ENCODE measurements at regions not wholly inside any gene's neighbourhood (a gene's known extent, or its start where the extent isn't known, plus 50 kb on each side); places are given as distances from the start of the nearest gene placed in this dataset.

DNA sequence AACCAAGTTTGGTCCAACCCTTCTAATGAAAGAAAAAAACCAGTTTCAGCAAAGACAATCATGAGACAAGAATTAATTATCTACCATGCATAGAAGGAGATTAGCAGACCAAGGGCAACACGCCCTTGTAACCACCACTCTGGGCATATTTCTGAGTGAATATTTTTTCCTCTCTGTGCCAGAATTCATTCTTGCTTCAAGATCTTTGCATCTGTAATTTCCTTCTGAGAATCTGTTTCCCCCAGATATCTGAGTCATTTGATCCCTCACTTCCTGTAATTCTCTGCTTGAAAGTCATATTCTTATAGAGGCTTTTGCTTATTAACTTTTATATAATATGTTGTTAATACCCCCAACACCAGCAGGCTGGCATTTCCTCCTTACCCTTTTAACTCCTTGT is 243.7 kb downstream of the SLC16A7 start:
- no peak for DNase-seq

DNA sequence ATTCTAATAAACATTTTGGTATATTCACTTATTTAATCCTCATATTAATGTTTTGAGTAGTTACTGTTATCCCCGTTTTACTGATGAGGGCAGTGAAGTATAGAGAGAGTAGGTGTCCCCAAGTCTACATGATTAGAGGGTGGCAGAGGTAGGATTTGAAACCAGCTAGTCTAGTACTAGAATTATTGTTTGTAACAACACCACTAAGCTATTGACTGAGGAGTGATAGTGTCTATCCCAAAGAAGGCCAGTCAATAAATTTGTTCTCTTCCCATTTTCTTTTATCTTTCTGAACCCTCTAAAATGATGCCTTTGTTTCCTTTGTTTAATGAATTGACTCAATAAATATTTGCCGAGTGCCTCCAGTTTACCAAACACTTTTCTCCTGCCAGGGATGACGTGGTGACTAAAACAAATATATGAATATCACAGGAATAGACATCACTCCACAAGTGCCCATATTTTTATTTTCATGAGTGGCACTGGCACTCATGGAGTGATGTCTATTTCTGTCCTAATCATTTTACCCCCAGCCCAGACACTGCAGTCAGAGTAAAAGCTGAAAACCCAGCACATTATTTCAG is 247.5 kb downstream of the SLC16A7 start:
- no peak for DNase-seq

DNA sequence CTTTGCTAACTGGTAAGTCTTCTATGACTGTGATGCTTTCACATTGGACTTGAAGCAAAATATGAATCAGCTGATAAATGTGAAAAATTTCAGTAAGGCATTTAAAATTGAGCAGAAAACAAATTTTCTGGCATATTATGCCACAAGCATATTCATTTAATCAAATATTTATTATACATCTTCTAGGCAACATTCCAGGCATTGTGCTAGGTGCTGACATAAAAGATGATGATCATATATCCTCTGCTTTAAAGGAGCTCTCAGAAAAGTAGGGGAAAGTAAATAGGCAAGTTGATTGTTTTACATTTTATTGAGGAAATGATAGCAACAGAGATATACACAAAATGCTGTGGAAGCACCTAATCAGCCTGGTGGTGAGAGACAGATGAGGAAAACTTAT is 248.9 kb downstream of the SLC16A7 start:
- no peak for DNase-seq

DNA sequence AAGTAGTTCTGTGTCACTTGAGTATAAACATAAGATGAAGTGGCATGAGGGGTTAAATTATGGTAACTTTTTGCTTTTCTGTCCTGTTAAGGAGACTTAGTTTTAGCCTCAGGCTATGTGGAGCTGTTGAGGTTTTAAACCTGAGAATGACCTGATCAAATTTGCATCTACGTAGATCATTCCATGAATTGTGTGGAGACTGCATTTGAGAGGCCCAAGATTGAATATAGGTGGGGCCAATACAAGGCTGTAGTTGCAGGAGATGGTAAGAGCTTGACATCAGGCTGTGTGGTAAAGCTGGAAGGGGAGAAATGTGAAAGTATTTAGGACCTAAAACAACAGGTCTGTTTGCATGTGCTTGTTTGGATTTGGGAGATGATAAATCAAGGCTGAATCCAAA is 249.5 kb downstream of the SLC16A7 start:
- DNase-seq = no peak

DNA sequence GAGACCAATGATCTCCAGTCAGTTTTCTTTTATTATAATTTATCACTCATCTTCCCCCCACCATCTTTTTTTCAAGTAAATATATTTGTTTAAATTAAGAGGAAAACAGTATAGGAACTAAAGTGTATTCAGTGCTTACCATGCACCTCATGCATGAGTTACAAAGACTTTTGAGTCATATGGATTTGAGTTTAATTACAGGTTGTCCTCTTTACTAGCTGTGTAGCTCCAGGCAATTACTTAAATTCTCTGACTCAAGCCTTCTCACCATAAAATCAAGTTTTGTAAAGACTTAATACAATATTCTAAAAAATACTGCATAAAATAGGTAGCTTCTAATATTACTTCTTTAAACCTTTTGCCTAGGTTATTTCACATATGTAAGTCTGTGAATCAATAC is 251.3 kb downstream of the SLC16A7 start:
- DNase-seq = no peak

DNA sequence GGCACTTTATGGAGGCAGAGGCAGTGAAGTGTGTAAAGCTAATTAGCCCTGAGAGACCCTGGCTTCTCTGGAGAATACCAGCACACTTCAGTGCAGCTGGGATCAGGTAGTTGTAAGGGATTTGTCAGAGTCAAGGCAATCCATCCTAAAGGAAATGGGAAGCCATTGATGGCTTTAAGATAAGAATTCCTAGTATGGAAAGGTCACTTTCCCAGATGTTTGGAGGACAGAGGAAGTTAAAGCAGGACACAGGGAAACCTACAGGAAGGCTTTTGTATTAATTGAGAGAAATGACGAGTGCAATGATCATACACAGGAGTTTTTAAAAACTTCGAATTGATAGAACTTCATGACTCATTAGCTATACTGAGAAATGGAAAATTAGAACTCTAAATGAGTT is 254.4 kb downstream of the SLC16A7 start:
- DNase-seq = no peak

DNA sequence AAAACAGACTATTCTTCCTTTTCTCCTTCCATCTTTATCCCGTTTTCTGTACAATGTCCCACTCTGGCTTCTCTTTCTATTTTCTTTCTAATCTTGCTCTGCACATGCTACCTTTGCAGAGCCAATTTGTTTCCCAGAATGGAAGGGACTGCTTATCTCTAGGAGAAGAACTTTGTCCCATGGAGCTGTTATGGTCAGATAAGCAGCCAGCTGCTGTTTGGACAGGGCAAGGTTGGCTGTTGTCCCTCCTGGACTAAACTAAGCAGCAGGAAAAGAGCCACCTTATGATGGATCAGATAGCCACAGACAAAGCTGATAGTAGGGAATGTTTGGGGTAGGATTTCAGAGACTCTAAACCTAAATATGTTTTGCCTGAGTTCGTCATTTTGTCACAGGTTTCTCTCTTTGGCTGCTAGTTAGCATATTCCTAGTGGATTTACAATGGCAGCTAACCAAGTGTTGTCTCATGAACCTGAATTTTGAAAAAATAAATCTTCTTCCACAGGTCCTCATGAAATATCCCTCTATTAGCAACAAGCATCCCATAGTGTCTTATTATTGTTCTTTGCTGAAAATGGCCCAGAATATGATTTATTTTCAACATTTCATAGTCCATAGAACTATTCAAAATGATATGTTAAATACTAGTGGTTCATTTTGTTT is 262.8 kb downstream of the SLC16A7 start:
- no peak for DNase-seq

DNA sequence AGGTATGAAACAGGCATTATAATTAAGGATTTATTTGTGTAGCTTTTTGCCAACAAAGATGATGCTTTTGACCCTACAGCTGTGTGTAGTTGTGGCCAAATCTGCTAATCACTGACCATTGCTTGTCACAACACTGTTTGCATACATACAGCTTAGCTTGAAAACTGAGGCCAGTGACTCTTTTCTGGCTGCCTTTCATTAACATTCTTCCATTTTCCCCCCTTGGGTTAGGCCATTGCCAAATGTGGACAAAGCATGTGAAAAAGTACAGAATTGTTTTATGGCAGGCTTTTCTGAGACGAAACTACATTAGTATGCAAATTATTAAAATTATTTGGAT is 263.3 kb downstream of the SLC16A7 start:
- DNase-seq = no peak

DNA sequence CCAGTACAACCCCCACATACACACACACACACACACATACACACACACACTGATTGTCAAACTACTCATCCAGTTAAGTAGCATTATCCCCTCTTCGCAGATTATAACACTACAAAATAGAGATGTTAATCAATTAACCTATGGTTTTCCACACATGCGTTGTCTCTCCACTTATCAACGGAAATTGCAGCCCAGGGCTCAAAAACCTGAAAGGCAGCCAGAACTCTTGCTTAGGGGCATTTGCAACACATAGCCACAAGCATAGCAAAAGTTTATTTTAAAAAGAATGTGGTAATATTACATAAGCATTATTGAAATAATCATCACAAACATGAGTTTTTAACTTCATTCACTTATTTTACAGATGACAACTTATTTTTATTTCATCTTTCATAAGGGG is 265.8 kb downstream of the SLC16A7 start:
- DNase-seq = no peak

DNA sequence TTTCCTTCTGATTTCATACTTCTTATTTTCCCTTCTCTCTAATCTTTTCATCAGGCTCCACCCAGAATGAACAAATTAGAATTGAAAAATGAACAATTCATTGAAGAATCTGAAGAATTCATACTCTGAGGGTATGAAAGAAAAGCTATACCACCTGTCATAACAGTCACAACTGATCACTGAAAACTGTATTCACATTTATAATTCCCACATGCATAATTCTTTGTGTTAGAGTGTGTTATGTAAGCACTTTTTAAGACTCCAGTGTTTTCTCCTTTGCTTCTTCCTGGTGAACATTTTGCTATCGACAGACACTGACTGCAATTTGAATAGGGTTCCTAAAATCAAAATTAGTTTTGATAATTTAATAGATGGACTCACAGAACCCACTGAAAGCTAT is 271.2 kb downstream of the SLC16A7 start:
- DNase-seq = no peak

DNA sequence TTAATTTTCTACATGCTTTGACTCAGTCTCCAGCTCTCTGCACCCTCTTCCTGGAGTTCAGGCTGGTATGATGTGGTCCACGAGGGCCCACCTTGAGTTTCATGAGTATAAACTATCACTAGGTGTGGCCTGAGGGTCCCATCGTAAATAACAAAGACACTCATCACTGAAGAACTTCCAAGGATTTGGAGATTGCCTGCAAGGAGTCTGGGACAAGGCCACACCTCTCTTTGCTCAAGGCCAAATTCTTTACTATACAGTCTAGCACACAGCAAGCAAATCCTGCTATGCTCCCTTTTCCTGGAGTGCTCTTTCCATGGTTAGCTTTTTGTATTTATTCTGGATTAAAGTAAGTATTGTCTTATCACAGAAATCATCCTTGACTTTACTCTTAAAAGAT is 271.9 kb downstream of the SLC16A7 start:
- no peak for DNase-seq

DNA sequence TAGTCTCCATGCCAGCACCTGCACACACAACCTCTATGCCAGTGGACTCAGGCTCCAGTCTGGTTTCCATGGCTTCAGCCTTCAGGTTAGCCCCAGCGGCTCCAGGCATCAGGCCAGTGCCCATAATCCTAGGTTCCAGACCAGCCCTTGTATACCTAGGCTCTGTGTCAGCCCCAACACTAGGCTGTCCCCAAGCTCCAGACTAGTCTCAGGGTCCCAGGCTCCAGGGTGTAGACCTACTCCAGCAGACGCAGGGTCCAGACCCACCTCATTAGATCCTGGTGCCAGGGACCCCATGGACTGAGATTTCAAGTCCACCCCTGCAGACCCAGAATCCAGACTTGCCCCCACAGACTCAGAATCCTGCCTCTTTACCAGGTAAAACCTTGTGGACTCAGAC is 275.9 kb downstream of the SLC16A7 start:
- no peak for DNase-seq

DNA sequence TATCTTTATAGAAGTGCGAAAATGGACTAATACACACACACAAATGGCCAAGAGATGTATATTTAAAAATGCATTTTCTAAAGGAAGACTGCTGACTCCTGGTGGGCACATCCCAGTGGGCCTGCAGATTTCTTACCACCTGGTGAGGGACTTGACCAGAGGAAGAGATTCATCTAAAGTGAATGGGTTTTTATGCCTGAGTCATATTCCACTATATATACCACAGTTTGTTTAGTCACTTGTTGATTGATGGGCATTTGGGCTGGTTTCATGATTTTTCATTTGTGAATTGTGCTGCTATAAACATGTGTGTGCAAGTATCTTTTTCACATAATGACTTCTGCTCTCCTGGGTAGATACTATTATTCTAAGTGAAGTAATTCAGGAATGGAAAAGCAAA is 277.3 kb downstream of the SLC16A7 start:
- DNase-seq = no peak

DNA sequence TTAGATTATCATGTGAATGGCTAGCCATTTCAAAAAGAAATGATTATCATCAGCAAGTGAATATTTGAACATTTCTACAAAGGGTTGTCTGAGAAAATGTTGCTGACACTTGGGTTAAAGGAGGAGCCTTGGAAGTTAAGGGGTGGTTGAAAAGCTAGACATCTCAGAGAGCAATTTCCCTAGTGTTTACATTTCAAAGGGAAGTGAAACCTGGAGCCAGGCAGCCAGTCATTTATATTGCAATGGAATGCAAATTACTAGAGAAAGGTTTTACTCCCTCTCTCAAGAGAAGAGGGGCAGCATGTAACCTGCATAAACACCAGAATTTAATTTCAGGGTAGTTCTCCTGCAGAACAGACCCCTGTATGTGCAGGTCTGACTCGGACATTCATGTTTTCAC is 279.0 kb downstream of the SLC16A7 start:
- no peak for DNase-seq

DNA sequence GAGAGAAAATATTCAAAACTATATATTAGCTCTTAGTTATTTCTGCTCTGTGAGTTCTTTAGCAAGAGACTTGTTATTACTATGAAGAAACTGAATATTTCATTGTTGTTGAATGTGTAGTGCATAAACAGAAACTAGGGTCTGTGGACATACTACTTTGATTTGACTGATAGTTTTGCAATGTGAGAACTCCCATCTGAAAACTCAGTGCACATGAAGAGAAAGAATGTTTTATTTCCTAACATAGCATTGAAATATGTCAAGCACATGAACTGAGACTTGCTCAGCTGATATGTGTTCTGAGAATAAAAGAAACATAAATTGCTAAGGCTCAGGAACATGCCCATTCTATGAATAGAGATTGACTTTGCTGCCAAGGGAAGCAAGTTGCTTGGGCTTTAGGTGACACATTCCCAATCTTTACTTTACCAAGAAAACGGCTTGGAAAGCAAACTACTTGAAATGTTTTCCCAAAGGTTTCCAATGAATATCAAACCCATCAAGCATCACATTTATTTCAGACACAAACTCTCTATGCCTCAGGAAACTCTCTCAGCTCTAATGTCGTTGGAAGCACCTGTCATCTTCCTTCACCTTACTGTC is 290.4 kb downstream of the SLC16A7 start:
- no peak for DNase-seq

DNA sequence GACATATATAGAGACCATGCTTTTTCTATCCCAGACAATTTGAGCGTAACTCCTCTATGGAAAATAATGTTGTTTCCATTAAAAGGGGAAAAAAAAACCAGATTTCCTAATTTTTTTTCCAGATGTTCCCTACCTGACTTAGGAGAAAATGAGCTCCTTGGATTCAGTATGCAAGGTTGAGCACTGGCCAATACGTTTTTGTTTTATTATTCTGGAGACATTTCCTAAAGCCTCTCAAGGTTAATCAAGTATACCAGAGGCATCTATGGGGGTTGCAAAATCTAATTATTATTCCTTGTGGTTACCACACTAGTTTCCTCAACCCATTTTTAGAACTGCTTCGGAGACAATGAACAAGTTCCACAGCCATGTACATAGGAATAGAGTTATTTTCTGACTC is 291.3 kb downstream of the SLC16A7 start:
- no peak for DNase-seq

DNA sequence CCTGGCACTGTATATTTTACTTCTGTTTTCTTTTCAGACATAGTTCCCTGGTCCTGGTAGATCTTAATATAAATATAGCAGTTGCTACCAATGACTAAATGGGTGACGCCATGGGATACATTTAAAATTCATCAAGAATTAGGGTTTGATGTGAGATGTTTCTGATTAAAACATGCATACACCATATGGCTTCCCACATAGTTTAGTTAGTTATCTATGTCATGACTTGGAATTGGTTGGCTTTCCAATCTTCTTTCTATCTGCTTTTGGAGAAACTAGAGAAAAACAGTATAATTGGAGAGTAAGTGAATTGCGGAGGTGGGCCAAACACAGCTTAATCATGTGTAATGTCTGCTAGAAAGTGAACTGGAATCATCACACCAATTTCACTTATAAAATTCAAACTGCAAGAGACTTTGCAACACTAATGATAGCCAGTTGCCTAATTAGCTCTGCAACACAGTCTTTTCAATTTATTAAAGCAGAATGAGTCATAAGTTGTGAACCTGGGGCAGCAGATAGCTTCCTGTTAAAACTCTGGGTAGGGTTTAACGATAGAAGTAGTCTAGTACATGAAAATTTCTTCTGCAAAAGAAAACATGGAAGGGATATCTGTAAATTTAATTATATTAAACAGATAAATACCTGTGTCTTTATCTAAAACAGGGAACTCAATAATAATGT is 295.2 kb downstream of the SLC16A7 start:
- no peak for DNase-seq

DNA sequence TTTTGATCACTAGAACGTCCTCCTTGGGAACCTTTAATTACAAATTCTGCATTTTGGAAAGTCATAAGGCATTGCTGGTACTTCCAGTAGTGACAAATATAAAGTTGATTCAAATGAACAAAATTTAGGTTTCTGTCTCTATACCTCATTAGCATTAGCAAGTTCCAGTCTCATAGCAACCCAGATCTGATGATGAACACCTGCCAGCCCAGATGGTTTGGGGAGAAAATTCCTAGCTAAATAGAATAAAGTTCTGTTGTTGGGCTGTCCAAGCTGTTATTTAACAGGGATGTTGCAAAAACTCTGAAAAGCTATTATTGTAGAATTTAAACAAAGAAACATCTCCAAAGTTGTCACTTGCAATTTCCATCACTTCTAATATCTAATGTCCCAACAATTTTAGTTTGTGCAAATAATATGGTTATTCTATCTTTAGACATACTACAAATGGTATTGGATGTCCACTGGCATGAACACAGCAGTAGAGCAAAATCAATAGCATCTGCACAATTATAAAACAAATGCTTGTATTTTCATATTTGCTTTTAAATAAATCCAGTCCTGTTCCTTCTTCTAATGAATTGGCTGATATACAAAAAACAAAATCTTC is 299.4 kb downstream of the SLC16A7 start:
- DNase-seq = no peak

DNA sequence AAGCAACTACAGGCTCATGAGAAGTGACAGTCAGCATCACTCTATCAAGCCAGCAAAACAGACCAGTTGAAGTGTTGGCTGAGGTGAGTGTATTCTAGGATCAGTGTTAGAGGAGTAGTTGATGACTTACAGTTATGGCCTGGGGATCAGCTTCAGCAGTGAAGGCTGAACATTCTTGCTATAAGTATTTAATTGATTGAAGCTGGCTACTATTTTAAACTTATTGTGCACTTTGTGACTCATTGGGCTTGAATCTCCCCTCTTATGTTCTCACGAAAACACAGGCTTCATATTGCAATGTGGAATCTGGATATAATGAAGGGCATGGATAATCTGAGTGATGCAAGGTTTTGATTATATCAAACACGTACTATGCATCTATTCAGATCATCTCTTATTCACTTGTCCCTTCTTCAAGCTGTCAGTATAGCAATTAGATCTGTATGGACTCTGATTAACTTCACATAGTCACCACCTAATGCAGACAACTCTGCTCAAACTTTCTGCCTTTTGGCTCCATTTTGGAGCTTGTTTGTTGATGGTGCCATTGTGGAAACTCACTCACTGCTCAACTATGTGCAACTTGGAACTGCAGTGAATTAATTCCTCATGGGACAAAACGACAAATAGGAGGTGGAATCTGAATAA is 309.2 kb downstream of the SLC16A7 start:
- DNase-seq = no peak

DNA sequence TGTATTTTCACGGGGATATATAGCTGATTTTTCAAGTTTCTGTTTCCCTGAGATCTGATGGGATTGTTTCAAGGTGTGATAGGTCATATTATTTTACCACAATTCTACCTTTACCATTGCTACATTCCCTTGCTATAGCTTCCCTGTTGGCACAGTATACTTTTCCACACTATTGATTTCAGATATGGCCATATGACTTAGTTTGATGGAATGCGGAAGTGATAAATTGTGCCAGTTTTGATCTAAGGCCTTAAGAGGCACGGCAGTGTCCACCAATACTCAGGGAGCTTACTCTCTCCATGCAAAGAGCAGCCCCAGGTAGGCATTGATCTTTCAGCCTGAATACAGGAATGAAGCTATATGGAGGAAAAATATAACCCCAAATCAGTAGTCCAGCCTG is 315.7 kb downstream of the SLC16A7 start:
- no peak for DNase-seq

DNA sequence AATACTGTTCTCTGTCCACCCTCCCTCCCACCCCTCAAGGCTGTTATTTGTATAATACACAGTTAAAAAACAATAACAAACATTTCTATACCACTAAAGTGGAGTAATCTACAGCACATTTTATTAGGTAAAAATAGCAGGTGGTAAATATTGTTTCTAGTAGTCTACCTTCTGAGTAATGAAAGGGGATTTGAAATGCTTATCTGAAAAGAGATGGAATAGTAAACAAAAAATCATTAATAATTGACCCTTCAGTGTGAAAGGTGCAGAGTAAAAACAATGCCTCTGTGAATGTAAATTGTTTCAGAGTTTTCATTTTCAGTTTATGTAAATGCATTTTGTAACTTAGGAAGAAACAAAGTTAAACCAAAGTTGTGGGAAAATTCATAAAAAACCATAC is 321.2 kb downstream of the SLC16A7 start:
- DNase-seq = no peak

DNA sequence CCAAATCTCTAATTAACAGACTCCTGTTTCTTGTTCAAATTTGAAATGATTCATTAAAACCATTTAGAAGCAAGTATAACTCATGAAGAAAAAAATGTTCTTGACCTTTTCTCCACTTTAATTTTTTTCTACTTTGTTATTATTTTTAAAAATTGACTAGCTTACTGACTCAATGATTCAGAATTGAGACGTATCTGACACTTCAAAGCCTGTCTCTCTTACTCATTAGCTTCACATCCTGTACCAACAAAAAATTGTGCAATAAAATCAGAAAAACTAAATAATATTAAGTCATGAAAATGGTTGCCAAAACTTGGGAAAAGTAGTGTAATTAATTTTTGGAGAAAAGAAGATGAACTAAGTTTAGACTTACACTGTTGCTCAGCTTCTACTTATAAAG is 331.2 kb downstream of the SLC16A7 start:
- DNase-seq = no peak

DNA sequence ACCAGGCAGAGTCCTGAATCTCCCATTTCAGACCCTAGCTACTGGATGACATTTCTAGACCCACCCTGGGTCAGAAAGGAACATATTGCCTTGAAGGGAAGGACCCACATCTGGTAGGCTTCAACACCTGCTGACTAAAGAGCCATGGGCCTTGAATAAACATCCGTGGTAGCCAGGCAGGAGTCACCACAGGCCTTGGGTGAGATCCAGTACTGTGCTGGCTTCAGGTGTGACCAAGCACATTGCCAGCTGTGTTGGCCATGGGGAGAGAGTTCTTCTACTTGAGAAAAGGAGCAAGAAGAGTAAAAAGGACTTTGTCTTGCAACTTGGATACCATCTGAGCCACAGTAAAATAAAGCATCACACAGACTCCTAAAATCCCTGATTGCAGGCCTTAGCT is 332.6 kb downstream of the SLC16A7 start:
- DNase-seq = no peak
